ENCODE measurements at regions not wholly inside any gene's neighbourhood (a gene's known extent, or its start where the extent isn't known, plus 50 kb on each side); places are given as distances from the start of the nearest gene placed in this dataset.

GRCh38 chr14:31967669-31967975 lies 109.5 kb upstream of the ARHGAP5 start:
- no peak overlapping the region for H3K18ac ChIP-seq (ENCODE audit: low read depth, low read length)
- no peaks in the 10 kb centered on the region; the same call in 1 of the 2 replicates for H3K27me3 ChIP-seq (ENCODE audit: control insufficient read depth, insufficient read depth, low read length)
- DNase-seq (no peak), ATAC-seq (ENCODE audit: low read depth) (no peak)
- H2AK9ac ChIP-seq (replicated peaks; ENCODE audit: low read depth, low read length, poor library complexity), result no peak overlapping the region
- H3K4me1 ChIP-seq (ENCODE audit: control insufficient read depth, insufficient read depth, low read length), result peaks cover 15% of the 10 kb centered on the region
- H3K9me1 ChIP-seq (ENCODE audit: insufficient read depth, low read length), result peaks cover 4% of the 10 kb centered on the region
- no TSS peak for BruUV-seq (replicated peaks)
- H4K5ac ChIP-seq (ENCODE audit: low read depth, low read length), result no peak overlapping the region
- H3K14ac ChIP-seq (replicated peaks; ENCODE audit: low read depth, low read length), result no peak overlapping the region
- H2AK5ac ChIP-seq (ENCODE audit: low read depth, low read length), result no peak overlapping the region
- dilution Hi-C loops (cut with HindIII; ENCODE audit: low sequenced_read_pairs, unreplicated experiment) (no loop called here), intact Hi-C loops (cut with micrococcal nuclease) (loop anchor here (5.0 kb wide), 1 partner anchor 75 kb away; no protein-coding TSS in a partner anchor), in situ Hi-C loops (cut with MboI; ENCODE audit: low sequenced_read_pairs) (no loop called here)
- H2BK20ac ChIP-seq (ENCODE audit: low read depth, low read length), result no peak overlapping the region
- no peak overlapping the region for H3K9ac ChIP-seq (ENCODE audit: low read depth, low read length)
- H3K23ac ChIP-seq (ENCODE audit: low read depth, low read length), result no peak overlapping the region; the same call in 1 of the 2 replicates
- H4K20me1 ChIP-seq (ENCODE audit: insufficient read depth, low read length), result no peaks in the 10 kb centered on the region
- POLR2A ChIA-PET (ENCODE audit: unreplicated experiment), result no interaction called here
- CTCF ChIA-PET, result no interaction called here
- no peak overlapping the region for H2AFZ ChIP-seq (replicated peaks; ENCODE audit: low read length, poor library complexity)
- no peaks in the 10 kb centered on the region for H3K9me3 ChIP-seq (ENCODE audit: control insufficient read depth, insufficient read depth, low read length)
- no peak overlapping the region for H4K8ac ChIP-seq (ENCODE audit: low read depth in 2 of 2, low read length in 2 of 2)
- H3K79me1 ChIP-seq (ENCODE audit: low read depth in 1 of 2, low read length in 2 of 2), result no peaks in the 10 kb centered on the region
- no peak overlapping the region for H3K4ac ChIP-seq (ENCODE audit: low read depth, low read length)
- H2BK15ac ChIP-seq (ENCODE audit: low read depth, low read length), result no peak overlapping the region
- TF ChIP-seq RFX5 (IDR thresholded peaks at IDR 0.05; ENCODE audit: low read depth, low read length) (no peak), CEBPB (IDR thresholded peaks at IDR 0.05; ENCODE audit: low read depth, low read length) (no peak), CTCF (conservative IDR thresholded peaks at IDR 0.05; ENCODE audit: low read depth, low read length) (no peak), FOS (IDR thresholded peaks at IDR 0.05; ENCODE audit: low read depth, low read length) (no peak), MXI1 (IDR thresholded peaks at IDR 0.05; ENCODE audit: borderline replicate concordance, low read depth, low read length) (no peak), MAFK (IDR thresholded peaks at IDR 0.05; ENCODE audit: low read depth, low read length) (no peak), NFE2L2 (IDR thresholded peaks at IDR 0.05; ENCODE audit: low read depth, low read length) (no peak), USF2 (IDR thresholded peaks at IDR 0.05; ENCODE audit: low read depth, low read length) (no peak), BHLHE40 (IDR thresholded peaks at IDR 0.05; ENCODE audit: low read depth, low read length) (no peak), SMC3 (IDR thresholded peaks at IDR 0.05; ENCODE audit: low read depth, low read length) (no peak), POLR2A (IDR thresholded peaks at IDR 0.05; ENCODE audit: low read depth, low read length) (no peak), CHD1 (IDR thresholded peaks at IDR 0.05; ENCODE audit: low read depth, low read length) (no peak)
- no peak overlapping the region for H3K27ac ChIP-seq (ENCODE audit: insufficient read depth, low read length)
- H3K56ac ChIP-seq (ENCODE audit: extremely low read depth, insufficient read depth, low read length), result no peak overlapping the region
- no peak overlapping the region for H3K4me2 ChIP-seq (ENCODE audit: low read depth, low read length)
- H2BK5ac ChIP-seq (ENCODE audit: low read depth, low read length, poor library complexity, severe bottlenecking), result no peak overlapping the region
- no peak overlapping the region for H4K91ac ChIP-seq (ENCODE audit: insufficient read depth, low read depth, low read length)
- H3K36me3 ChIP-seq (ENCODE audit: control insufficient read depth, insufficient read depth, low read length), result no peaks in the 10 kb centered on the region
- H3K4me3 ChIP-seq (ENCODE audit: insufficient read depth, low read depth, low read length), result no peak overlapping the region
- H2BK120ac ChIP-seq (ENCODE audit: low read depth, low read length), result no peak overlapping the region
